Middle frontal gyrus (tissue), 1 donor: ENCODE measurements at regions not wholly inside any gene's neighbourhood (a gene's known extent, or its start where the extent isn't known, plus 50 kb on each side); places are given as distances from the start of the nearest gene placed in this dataset.

Experiments used
- DNase-seq: peaks from one replicate; pipeline ENCODE4 v3.0.0-alpha.2; 2015; ENCODE audit warnings: low spot score; ENCODE audit errors: extremely low spot score

- no peak for DNase-seq
These were observed 256.1 kb downstream of the SLITRK6 start for GRCh38 chr13:85543144-85543543.

GRCh38 chr13:85541476-85541875, 257.7 kb downstream of the SLITRK6 start:
- no peak for DNase-seq

GRCh38 chr13:85538957-85539356, 260.3 kb downstream of the SLITRK6 start:
- no peak for DNase-seq

- DNase-seq = no peak
These were observed 261.6 kb downstream of the SLITRK6 start for GRCh38 chr13:85537601-85538000.

- no peak for DNase-seq
These were observed 262.5 kb downstream of the SLITRK6 start for GRCh38 chr13:85536706-85537105.

- DNase-seq = no peak
These were observed 263.7 kb downstream of the SLITRK6 start for GRCh38 chr13:85535316-85536084.

- no peak for DNase-seq
These were observed 265.3 kb downstream of the SLITRK6 start for GRCh38 chr13:85533911-85534310.

GRCh38 chr13:85529218-85529594, 270.0 kb downstream of the SLITRK6 start:
- no peak for DNase-seq

- DNase-seq = no peak
These were observed 270.6 kb downstream of the SLITRK6 start for GRCh38 chr13:85528491-85529217.

- no peak for DNase-seq
These were observed 271.9 kb downstream of the SLITRK6 start for GRCh38 chr13:85527316-85527715.

GRCh38 chr13:85525411-85525810, 273.8 kb downstream of the SLITRK6 start:
- DNase-seq = no peak

- no peak for DNase-seq
These were observed 277.6 kb downstream of the SLITRK6 start for GRCh38 chr13:85521657-85522056.

GRCh38 chr13:85520445-85520844, 278.8 kb downstream of the SLITRK6 start:
- no peak for DNase-seq

- DNase-seq = no peak
These were observed 279.9 kb downstream of the SLITRK6 start for GRCh38 chr13:85519363-85519762.

- DNase-seq = no peak
These were observed 286.8 kb downstream of the SLITRK6 start for GRCh38 chr13:85512421-85512820.

GRCh38 chr13:85509512-85509911, 289.7 kb downstream of the SLITRK6 start:
- no peak for DNase-seq

GRCh38 chr13:85508683-85509329, 290.4 kb downstream of the SLITRK6 start:
- DNase-seq = no peak

GRCh38 chr13:85503797-85504196, 295.4 kb downstream of the SLITRK6 start:
- DNase-seq = no peak

GRCh38 chr13:85501616-85502015, 297.6 kb downstream of the SLITRK6 start:
- no peak for DNase-seq

- no peak for DNase-seq
These were observed 298.4 kb downstream of the SLITRK6 start for GRCh38 chr13:85500696-85501256.

GRCh38 chr13:85498774-85499173, 300.4 kb downstream of the SLITRK6 start:
- DNase-seq = no peak

- no peak for DNase-seq
These were observed 301.6 kb downstream of the SLITRK6 start for GRCh38 chr13:85497652-85498051.
